ENCODE measurements at regions not wholly inside any gene's neighbourhood (a gene's known extent, or its start where the extent isn't known, plus 50 kb on each side); places are given as distances from the start of the nearest gene placed in this dataset.

GRCh38 chr13:104024416-104025170, 958.4 kb upstream of the SLC10A2 start:
- DNase-seq: no peak

- DNase-seq: no peak
Measured at GRCh38 chr13:104021806-104022397, 955.7 kb upstream of the SLC10A2 start.

DNA sequence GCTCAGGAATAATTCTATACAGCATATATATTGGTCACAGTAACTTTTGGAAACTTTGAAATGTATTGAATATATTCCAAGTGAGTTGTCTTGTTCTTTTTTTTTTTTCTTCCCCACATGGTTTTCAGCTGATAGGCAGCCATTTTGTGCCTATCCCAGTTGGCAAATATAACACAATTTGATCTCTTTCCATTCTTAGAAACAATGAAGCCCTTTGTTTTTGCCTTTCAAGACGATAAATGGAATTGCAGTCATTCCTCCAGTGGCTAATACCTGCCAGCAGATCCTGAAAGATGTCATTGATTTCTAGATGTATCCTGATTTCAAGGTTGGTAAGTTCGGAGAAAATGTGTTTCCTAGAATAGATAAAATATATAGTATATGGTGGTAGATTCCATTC, 951.1 kb upstream of the SLC10A2 start:
- no peak for DNase-seq

GRCh38 chr13:104015646-104016396, 949.6 kb upstream of the SLC10A2 start:
- DNase-seq: no peak

DNA sequence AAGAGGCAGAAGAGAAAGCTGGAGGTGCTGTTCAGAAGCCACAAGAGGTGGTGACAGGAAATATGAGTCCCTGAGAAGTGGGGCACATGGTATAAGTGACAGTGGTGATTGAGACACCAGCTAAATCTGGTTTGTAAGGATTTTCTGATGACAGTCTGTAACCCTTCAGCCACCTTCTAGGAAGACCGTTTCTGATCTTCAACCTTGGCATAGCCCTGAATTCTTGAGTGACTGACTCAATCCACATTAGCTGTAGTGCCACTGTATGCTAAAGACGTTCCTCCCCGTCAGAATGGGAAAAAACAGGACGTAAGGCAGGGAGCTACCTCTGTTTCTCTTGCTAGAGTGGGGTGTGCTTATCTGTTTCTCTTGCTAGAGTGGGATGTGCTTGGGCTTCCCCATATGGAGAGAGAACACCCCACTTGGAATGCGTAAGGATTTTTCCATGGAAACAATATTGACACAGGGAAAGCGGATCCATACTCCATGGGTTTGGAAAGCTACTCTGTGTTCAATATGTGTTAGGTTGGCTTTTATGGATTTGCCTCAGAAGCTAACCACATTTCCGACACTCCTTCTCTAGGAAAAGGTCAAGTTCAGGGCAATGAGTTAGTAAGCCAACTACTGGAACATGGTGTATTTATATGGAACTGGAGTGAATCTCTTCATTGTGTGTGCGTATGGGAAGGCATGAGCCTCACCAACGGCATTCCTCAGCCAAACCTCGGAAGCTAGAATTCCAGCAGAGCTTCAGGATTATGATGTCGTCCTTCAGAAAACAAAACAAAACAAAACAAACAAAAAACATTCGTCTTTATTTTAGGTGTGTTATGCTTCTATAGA, 948.8 kb upstream of the SLC10A2 start:
- DNase-seq: no peak

GRCh38 chr13:104011505-104012241, 945.5 kb upstream of the SLC10A2 start:
- DNase-seq: no peak

- no peak for DNase-seq
Measured at GRCh38 chr13:104008541-104009435, 942.6 kb upstream of the SLC10A2 start.

DNA sequence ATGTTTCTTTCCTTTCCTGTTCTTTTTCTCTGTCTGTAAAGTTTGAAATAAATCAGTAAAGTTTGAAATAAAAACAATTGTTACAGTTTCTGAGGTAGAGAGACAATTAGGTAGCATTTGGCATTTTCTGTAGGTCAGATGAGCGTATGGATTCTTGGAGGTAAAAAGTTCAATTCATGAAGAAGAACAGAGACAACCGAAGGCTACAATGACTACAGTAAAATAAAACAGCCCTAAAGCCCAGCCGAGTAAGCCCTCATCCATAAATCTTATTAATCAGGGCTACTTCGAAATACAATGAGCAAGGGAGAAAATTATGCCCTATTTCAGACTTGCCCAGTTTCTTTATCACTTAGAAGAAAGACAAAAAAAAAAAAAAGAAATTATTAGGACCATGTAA, 941.9 kb upstream of the SLC10A2 start:
- no peak for DNase-seq

DNA sequence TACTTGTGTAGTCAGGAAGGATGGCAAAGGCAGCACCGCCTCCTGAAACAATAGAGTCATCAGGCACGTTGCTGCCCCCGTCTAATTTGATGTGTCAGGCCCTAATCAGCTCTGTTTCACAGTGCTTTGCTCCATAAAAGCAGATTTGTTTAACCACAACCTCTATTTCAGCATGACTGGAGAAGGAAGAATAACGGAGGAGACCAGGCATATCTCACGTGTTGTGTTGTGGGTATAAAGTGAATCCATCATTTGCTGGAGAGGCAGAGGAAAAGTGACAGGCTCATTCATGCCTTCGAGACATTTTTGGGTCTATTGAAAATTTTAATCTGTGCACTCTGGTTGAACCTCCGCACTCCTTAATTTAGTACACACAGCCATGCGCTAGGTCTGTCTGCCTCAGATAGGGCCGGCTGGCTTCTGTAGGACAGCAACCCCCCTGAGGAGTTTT, 940.4 kb upstream of the SLC10A2 start:
- no peak for DNase-seq

DNA sequence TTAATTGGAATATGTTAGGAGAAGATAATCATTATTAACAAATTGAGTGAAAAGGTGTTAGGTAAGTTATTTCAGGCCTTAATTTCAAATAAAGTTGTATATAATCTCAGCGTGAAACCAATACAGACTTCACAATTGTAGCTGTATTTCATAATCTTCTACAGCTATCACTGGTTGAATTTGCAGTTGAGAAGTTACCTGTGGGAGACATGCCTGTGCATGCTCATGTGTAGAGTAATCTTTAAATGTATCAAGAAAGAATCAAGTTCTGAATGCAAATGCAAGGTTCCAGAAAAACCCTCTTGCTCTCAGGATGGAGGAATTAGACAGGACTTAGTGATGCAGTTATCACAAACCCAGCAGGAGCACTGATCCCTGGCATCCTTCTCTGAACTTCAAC, 938.4 kb upstream of the SLC10A2 start:
- DNase-seq: no peak

DNA sequence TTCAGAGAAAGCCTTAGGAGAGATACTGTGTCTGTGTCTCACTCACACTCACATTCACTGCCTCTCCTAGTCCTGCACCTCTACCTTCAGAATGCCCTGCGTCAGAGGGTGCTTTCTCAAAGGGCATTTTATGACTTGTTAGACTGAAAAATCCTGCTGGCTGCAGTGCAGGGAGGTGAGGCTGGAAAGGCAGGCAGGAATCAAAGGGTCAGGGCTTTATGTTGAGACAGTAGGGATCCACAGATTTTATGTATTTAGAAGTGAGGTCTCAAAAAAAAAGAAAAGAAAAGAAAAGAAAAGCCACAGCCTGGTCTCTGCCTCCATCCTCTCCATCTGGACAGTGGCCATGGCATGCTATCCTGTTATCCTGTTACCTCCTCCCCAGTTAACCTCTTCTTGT, 936.0 kb upstream of the SLC10A2 start:
- DNase-seq: no peak

- DNase-seq: no peak
Measured at GRCh38 chr13:104001766-104002165, 935.5 kb upstream of the SLC10A2 start.

- DNase-seq: no peak
Measured at GRCh38 chr13:103996733-103997132, 930.5 kb upstream of the SLC10A2 start.

DNA sequence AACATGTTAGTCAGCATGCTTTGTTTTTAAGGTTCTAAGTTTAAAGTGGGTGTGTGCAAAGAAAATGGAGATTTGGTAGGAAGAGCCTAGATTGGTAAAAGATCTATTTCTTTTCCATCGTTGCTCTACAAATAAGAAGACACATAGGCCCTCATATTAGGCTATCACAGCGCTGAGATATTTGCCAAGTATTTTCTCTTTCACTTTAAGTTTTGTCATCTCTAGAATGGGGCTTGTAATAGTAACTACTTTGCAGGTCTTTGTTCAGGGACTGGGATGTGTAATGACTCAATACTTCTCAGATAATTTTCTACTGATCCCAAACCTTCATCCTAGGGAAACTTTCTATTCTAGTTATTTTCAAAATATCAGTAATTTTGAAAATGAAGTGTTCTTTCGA, 917.7 kb upstream of the SLC10A2 start:
- DNase-seq: no peak

- DNase-seq: no peak
Measured at GRCh38 chr13:103976371-103976770, 910.2 kb upstream of the SLC10A2 start.

DNA sequence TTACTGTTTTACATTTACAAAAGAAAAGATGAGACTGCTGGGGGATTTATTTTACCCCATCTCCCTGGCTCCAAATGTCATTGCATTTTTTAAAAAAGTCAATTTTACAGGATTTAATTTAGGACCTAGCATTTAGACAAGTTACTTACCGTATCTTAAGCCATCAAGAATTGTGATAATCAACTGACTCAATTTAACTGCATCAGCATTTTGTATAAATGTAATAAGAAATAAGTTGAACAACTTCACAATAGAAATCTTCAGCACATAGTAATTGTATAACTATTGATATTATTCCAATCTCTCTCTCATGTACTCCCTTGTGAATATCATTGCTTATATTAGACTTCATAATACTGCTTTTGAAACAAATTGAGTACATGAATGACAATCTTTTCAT, 907.5 kb upstream of the SLC10A2 start:
- DNase-seq: no peak

DNA sequence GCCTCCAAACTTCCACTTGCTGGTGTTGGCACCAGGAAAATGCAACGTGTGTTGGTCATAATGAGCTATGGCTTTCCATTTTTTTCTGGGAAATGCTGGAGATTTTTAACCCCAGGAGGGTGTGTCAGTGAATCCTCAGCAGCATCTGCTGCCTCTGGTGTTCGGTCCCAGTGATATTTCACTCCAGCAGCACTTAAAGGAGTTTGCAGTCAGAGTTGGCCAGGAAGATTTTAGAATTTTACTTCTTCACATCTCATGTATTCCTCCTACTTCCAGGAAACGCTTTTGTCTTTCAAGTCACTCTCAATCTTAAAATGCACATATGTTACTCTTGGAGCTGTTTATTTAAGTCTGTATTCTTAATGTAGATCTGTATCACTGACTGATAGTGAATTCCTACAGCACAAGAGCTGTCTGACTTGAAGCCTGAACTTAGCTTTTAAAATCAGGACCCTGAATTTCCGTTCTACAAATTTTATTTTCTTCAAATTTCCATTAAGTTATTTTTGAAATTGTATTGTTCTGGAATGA, 903.4 kb upstream of the SLC10A2 start:
- no peak for DNase-seq

GRCh38 chr13:103965506-103966243, 899.5 kb upstream of the SLC10A2 start:
- DNase-seq: no peak

GRCh38 chr13:103961784-103962183, 895.6 kb upstream of the SLC10A2 start:
- no peak for DNase-seq

- DNase-seq: no peak
Measured at GRCh38 chr13:103961129-103961528, 894.9 kb upstream of the SLC10A2 start.

Measured in NCI-H345 (cell line).